A673 (cell line): ENCODE measurements at regions not wholly inside any gene's neighbourhood (a gene's known extent, or its start where the extent isn't known, plus 50 kb on each side); places are given as distances from the start of the nearest gene placed in this dataset.
A peak's percentile ranks its signal among the peaks of the same experiment; 100 is the strongest.

Experiments used
- BruUV-seq: library from RNA; stranded (reverse); fragments of 400-500 nt; replicated peaks from 2 replicates; lab custom pipeline; 2021; lab: Mats Ljungman, UMichigan
- CTCF ChIA-PET: fragments of 300-600 bp; sonication (Branson Sonifier 250); formaldehyde crosslinking; loops from one replicate; lab custom pipeline; 2022; ENCODE audit warnings: antibody characterized with exemption; lab: Charles Lee
- POLR2A ChIA-PET: fragments of 300-600 bp; sonication (Branson Sonifier 250); formaldehyde crosslinking; loops from one replicate; lab custom pipeline; 2022; ENCODE audit warnings: antibody characterized with exemption; ENCODE audit not compliant: low non-redundant PET; lab: Charles Lee
- DNase-seq: peaks from one replicate; pipeline ENCODE4 v3.0.0-alpha.2; 2015; ENCODE audit warnings: low spot score
- H3K27ac ChIP-seq: fragments of 200-600 bp; sonication (generic); 2 replicates; pipeline ENCODE4 v1.5.1; 2016; ENCODE audit warnings: mixed run types, low read depth, mild to moderate bottlenecking, mixed read lengths, antibody characterized with exemption, low read length; ENCODE audit not compliant: poor library complexity, severe bottlenecking
- H3K27me3 ChIP-seq: fragments of 200-600 bp; sonication (generic); replicated peaks from 2 replicates; pipeline ENCODE4 v1.6.1; 2017; ENCODE audit warnings: mixed run types, low read depth, mild to moderate bottlenecking, mixed read lengths, antibody characterized with exemption, low read length; ENCODE audit not compliant: insufficient read depth, poor library complexity
- H3K36me3 ChIP-seq: fragments of 200-600 bp; sonication (generic); 2 replicates; pipeline ENCODE4 v1.6.1; 2016; ENCODE audit warnings: mixed run types, mild to moderate bottlenecking, mixed read lengths, antibody characterized with exemption, low read length; ENCODE audit not compliant: insufficient read depth, poor library complexity, severe bottlenecking
- H3K4me1 ChIP-seq: fragments of 200-600 bp; sonication (generic); 2 replicates; pipeline ENCODE4 v1.6.1; 2017; ENCODE audit warnings: mixed run types, mild to moderate bottlenecking, mixed read lengths, antibody characterized with exemption, low read length; ENCODE audit not compliant: insufficient read depth, poor library complexity, severe bottlenecking
- H3K4me3 ChIP-seq: fragments of 200-600 bp; sonication (generic); 2 replicates; pipeline ENCODE4 v1.5.1; 2016; ENCODE audit warnings: low read depth, mixed run types, mild to moderate bottlenecking, mixed read lengths, low read length; ENCODE audit not compliant: poor library complexity, severe bottlenecking
- H3K9me3 ChIP-seq: fragments of 200-600 bp; sonication (generic); 2 replicates; pipeline ENCODE4 v1.6.1; 2016; ENCODE audit warnings: mixed run types, low read depth, mild to moderate bottlenecking, mixed read lengths, antibody characterized with exemption, low read length; ENCODE audit not compliant: poor library complexity, severe bottlenecking
- EZH2 ChIP-seq: fragments of 200-600 bp; sonication (generic); IDR thresholded peaks from 2 replicates; pipeline ENCODE4 v1.6.1; 2017; ENCODE audit warnings: borderline replicate concordance, low read depth, mild to moderate bottlenecking, mixed read lengths, antibody characterized with exemption, low read length; ENCODE audit not compliant: poor library complexity, severe bottlenecking
- intact Hi-C: fragments of 100-400 bp; cut with micrococcal nuclease; formaldehyde crosslinking; loops from one replicate; pipeline ENCODE4 v1.10.0; 2022; ENCODE audit not compliant: unreplicated experiment
- TF ChIP-seq, protein P1 (sequence below): fragments of 300-800, 200-600 bp; sonication (generic); conservative IDR thresholded peaks from 2 replicates; pipeline ENCODE4 v1.5.1; 2017; ENCODE audit warnings: low read depth, mild to moderate bottlenecking, antibody characterized with exemption, low read length, moderate library complexity, mixed read lengths

DNA sequence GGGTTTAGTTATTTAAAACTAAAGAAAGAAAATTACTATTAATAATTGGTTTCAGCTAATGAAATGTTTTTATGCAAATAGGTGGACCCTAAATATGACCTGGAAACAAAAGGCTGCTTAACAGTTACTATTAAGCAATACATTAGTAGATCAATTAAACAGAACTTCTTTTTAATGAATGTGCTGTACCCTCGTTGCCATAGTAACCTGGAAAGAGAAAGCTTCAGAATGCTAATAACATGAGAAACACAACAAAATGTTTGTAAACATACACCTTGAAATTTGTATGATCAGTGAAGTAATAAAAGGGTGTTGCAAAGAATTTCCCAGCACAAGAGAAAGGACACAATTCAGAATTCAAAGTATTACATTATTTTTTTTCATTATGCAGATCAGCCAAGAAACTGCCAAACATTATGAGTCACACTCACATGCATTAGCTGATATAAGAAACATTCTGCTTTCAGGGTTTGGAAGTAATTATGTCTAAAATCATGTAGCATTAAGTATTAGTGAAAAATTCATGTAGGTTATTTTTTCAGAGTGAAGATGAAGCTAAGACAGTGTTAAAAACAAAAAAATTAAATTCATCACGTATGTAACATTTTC lies 348.3 kb downstream of the ISL1 start:
- CTCF ChIA-PET = no interaction called here
- Histone ChIP-seq H3K9me3 (no peaks in the 10 kb centered on the region), H3K4me1 (no peaks in the 10 kb centered on the region), H3K27me3 (no peaks in the 10 kb centered on the region), H3K27ac (no peak overlapping the region), H3K36me3 (no peaks in the 10 kb centered on the region), H3K4me3 (no peak overlapping the region)
- TF ChIP-seq EZH2 = no peak
- TF ChIP-seq, protein P1, sequence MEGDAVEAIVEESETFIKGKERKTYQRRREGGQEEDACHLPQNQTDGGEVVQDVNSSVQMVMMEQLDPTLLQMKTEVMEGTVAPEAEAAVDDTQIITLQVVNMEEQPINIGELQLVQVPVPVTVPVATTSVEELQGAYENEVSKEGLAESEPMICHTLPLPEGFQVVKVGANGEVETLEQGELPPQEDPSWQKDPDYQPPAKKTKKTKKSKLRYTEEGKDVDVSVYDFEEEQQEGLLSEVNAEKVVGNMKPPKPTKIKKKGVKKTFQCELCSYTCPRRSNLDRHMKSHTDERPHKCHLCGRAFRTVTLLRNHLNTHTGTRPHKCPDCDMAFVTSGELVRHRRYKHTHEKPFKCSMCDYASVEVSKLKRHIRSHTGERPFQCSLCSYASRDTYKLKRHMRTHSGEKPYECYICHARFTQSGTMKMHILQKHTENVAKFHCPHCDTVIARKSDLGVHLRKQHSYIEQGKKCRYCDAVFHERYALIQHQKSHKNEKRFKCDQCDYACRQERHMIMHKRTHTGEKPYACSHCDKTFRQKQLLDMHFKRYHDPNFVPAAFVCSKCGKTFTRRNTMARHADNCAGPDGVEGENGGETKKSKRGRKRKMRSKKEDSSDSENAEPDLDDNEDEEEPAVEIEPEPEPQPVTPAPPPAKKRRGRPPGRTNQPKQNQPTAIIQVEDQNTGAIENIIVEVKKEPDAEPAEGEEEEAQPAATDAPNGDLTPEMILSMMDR = no peak
- DNase-seq = peak; percentile 2
- POLR2A ChIA-PET = no interaction called here
- BruUV-seq = no TSS peak
- intact Hi-C loops = no loop called here

DNA sequence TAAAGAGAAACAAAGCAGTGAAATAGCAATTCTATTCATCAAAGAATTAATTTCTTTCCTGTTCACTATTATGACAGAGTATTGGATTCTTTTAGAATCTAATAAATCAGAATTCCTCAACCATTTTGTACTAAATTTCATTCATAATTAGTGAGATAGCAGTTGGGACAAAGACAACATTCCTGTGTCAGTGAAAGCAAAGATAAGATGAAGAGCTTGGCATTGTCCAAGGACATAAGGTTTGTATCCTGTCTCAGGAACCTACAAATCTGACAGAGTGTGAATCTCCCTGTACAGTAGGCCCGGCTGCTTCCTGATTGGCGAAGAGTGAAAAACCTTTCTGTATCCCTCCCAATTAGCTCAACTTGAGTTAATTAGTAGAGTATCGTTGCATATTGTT lies 349.1 kb downstream of the ISL1 start:
- no peaks in the 10 kb centered on the region for H3K9me3 ChIP-seq
- TF ChIP-seq EZH2 = no peak
- TF ChIP-seq, protein P1 = no peak
- ChIA-PET CTCF (no interaction called here), POLR2A (no interaction called here)
- no TSS peak for BruUV-seq
- no peak for DNase-seq
- no peaks in the 10 kb centered on the region for H3K27me3 ChIP-seq
- H3K36me3 ChIP-seq = no peaks in the 10 kb centered on the region
- no peaks in the 10 kb centered on the region for H3K4me1 ChIP-seq
- H3K27ac ChIP-seq = no peak overlapping the region
- intact Hi-C loops = no loop called here
- no peak overlapping the region for H3K4me3 ChIP-seq

DNA sequence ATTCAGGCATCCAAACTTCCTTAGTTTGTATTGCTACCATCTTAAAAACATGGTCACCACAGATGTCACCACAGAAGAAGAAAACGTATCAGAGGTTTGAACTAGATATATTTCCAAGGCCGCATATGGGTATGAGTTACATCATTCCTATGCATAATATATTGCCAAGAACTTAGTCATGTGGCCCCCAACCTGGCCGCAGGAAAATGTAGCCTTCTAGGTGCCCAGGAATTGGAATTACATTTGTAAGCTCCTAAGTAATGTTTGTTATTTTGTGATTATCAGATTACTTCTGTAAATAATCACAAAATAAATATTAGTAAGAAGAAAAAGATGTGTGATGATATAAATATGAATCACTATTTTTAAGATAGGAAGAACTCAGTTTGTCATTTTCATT lies 351.4 kb downstream of the ISL1 start:
- Histone ChIP-seq H3K9me3 (no peaks in the 10 kb centered on the region), H3K27ac (no peak overlapping the region), H3K27me3 (no peaks in the 10 kb centered on the region), H3K4me3 (no peak overlapping the region), H3K36me3 (no peaks in the 10 kb centered on the region), H3K4me1 (no peaks in the 10 kb centered on the region)
- BruUV-seq = no TSS peak
- CTCF ChIA-PET = no interaction called here
- POLR2A ChIA-PET = no interaction called here
- TF ChIP-seq, protein P1 = no peak
- TF ChIP-seq EZH2 = no peak
- intact Hi-C loops = no loop called here
- DNase-seq = no peak
